GM20000 (cell line): ENCODE measurements at regions not wholly inside any gene's neighbourhood (a gene's known extent, or its start where the extent isn't known, plus 50 kb on each side); places are given as distances from the start of the nearest gene placed in this dataset.

Source experiments
- DNase-seq: peaks from one replicate; pipeline ENCODE4 v3.0.0; 2012; ENCODE audit warnings: low spot score
- CTCF ChIP-seq: IDR thresholded peaks from 2 replicates; pipeline ENCODE4 v1.5.1; 2012; ENCODE audit warnings: mild to moderate bottlenecking, control low read depth; ENCODE audit errors: extremely low read depth, missing control alignments

GRCh38 chr9:106419829-106420228 lies 443.1 kb upstream of the ZNF462 start:
- no peak for TF ChIP-seq CTCF
- no peak for DNase-seq

GRCh38 chr9:106420511-106420944 lies 442.4 kb upstream of the ZNF462 start:
- DNase-seq, result peak; percentile 41
- TF ChIP-seq CTCF, result no peak

GRCh38 chr9:106421772-106422171 lies 441.2 kb upstream of the ZNF462 start:
- no peak for DNase-seq
- no peak for TF ChIP-seq CTCF

- no peak for DNase-seq
- TF ChIP-seq CTCF, result no peak
Observed at GRCh38 chr9:106423575-106423974, 439.4 kb upstream of the ZNF462 start.

DNA sequence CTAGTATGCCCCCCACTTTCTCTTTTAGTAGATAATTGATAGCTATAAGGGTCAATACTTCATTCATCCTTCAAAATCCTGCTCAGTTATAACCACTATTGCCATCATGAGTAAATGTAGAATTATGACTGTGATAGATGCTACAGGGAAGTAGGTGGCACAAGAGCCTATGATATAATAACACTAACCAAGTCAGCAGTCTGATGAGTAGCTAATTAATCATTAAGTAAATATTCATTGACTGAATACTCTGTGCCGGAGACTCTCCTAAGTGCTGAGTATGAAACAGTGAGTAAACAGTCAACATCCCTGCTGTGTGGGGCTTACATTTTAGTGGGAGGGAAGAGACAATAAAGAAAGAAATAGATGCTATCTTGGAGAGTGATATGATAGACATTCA lies 430.3 kb upstream of the ZNF462 start:
- TF ChIP-seq CTCF, result no peak

GRCh38 chr9:106438928-106439327 lies 424.0 kb upstream of the ZNF462 start:
- DNase-seq, result no peak
- TF ChIP-seq CTCF, result no peak

More for the DNA sequence above, 430.3 kb upstream of the ZNF462 start:
- no peak for DNase-seq

DNA sequence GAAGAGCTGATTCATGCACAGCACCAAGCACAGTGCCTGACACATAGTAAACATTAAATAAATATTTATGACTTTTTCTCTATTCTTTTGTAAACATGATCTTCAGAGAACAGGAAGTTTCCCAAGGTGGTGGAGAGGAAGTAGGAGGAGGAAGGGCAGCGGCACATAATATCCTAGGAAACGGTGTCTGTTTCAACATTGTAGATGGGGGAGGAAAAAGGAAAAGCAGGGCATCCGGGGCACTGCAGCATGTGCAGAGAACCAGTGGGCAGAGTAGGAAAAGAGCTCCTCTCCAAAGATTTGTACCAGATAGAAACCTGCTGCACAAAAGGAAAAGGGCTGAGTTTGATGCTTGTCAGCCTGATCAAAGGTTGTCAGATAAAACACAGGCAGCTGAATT lies 421.7 kb upstream of the ZNF462 start:
- no peak for TF ChIP-seq CTCF
- DNase-seq, result no peak
